Amniotic stem cell (primary cell): ENCODE measurements at regions not wholly inside any gene's neighbourhood (a gene's known extent, or its start where the extent isn't known, plus 50 kb on each side); places are given as distances from the start of the nearest gene placed in this dataset.
"Not testable (repeated sequence)": the region's sequence is repeated elsewhere in the genome, so short reads cannot be mapped to it uniquely, and the experiment has no call there.

Experiments used
- DNase-seq: peaks from one replicate; lab custom pipeline; 2025; lab: John Stamatoyannopoulos, UW

- DNase-seq: no peak
These were observed 485.6 kb downstream of the TMX3 start for GRCh38 chr18:68229351-68229750.

- no peak for DNase-seq
These were observed 493.7 kb downstream of the TMX3 start for GRCh38 chr18:68221111-68221724.

- no peak for DNase-seq
These were observed 494.4 kb downstream of the TMX3 start for GRCh38 chr18:68220458-68220857.

GRCh38 chr18:68219872-68220271 lies 495.0 kb downstream of the TMX3 start:
- DNase-seq: no peak

- no peak for DNase-seq
These were observed 495.6 kb downstream of the TMX3 start for GRCh38 chr18:68219274-68219673.

GRCh38 chr18:68215931-68216330 lies 499.0 kb downstream of the TMX3 start:
- DNase-seq: peak; percentile 29

- DNase-seq: no peak
These were observed 528.9 kb downstream of the TMX3 start for GRCh38 chr18:68186039-68186438.

GRCh38 chr18:68181956-68182355 lies 533.0 kb downstream of the TMX3 start:
- DNase-seq: no peak

GRCh38 chr18:68179811-68180210 lies 535.1 kb downstream of the TMX3 start:
- DNase-seq: no peak

GRCh38 chr18:68178921-68179320 lies 536.0 kb downstream of the TMX3 start:
- DNase-seq: no peak

GRCh38 chr18:68177807-68178702 lies 536.9 kb downstream of the TMX3 start:
- DNase-seq: peak; percentile 60

- no peak for DNase-seq
These were observed 538.0 kb downstream of the TMX3 start for GRCh38 chr18:68176901-68177300.

GRCh38 chr18:68172842-68173549 lies 541.9 kb downstream of the TMX3 start:
- no peak for DNase-seq

- no peak for DNase-seq
These were observed 550.0 kb downstream of the TMX3 start for GRCh38 chr18:68164909-68165308.

GRCh38 chr18:68153821-68154220 lies 561.1 kb downstream of the TMX3 start:
- DNase-seq: not testable (repeated sequence)

- no peak for DNase-seq
These were observed 562.1 kb downstream of the TMX3 start for GRCh38 chr18:68152770-68153169.

- DNase-seq: no peak
These were observed 563.9 kb downstream of the TMX3 start for GRCh38 chr18:68150961-68151360.

GRCh38 chr18:68148863-68149262 lies 566.0 kb downstream of the TMX3 start:
- DNase-seq: no peak

GRCh38 chr18:68147728-68148127 lies 567.2 kb downstream of the TMX3 start:
- DNase-seq: no peak

- no peak for DNase-seq
These were observed 593.1 kb downstream of the TMX3 start for GRCh38 chr18:68121826-68122225.

GRCh38 chr18:68121308-68121707 lies 593.6 kb downstream of the TMX3 start:
- no peak for DNase-seq

GRCh38 chr18:68114989-68115388 lies 598.5 kb upstream of the DSEL start:
- DNase-seq: no peak

GRCh38 chr18:68104036-68104435 lies 587.5 kb upstream of the DSEL start:
- DNase-seq: no peak
